ENCODE measurements at regions not wholly inside any gene's neighbourhood (a gene's known extent, or its start where the extent isn't known, plus 50 kb on each side); places are given as distances from the start of the nearest gene placed in this dataset.

- TF ChIP-seq, protein P1, sequence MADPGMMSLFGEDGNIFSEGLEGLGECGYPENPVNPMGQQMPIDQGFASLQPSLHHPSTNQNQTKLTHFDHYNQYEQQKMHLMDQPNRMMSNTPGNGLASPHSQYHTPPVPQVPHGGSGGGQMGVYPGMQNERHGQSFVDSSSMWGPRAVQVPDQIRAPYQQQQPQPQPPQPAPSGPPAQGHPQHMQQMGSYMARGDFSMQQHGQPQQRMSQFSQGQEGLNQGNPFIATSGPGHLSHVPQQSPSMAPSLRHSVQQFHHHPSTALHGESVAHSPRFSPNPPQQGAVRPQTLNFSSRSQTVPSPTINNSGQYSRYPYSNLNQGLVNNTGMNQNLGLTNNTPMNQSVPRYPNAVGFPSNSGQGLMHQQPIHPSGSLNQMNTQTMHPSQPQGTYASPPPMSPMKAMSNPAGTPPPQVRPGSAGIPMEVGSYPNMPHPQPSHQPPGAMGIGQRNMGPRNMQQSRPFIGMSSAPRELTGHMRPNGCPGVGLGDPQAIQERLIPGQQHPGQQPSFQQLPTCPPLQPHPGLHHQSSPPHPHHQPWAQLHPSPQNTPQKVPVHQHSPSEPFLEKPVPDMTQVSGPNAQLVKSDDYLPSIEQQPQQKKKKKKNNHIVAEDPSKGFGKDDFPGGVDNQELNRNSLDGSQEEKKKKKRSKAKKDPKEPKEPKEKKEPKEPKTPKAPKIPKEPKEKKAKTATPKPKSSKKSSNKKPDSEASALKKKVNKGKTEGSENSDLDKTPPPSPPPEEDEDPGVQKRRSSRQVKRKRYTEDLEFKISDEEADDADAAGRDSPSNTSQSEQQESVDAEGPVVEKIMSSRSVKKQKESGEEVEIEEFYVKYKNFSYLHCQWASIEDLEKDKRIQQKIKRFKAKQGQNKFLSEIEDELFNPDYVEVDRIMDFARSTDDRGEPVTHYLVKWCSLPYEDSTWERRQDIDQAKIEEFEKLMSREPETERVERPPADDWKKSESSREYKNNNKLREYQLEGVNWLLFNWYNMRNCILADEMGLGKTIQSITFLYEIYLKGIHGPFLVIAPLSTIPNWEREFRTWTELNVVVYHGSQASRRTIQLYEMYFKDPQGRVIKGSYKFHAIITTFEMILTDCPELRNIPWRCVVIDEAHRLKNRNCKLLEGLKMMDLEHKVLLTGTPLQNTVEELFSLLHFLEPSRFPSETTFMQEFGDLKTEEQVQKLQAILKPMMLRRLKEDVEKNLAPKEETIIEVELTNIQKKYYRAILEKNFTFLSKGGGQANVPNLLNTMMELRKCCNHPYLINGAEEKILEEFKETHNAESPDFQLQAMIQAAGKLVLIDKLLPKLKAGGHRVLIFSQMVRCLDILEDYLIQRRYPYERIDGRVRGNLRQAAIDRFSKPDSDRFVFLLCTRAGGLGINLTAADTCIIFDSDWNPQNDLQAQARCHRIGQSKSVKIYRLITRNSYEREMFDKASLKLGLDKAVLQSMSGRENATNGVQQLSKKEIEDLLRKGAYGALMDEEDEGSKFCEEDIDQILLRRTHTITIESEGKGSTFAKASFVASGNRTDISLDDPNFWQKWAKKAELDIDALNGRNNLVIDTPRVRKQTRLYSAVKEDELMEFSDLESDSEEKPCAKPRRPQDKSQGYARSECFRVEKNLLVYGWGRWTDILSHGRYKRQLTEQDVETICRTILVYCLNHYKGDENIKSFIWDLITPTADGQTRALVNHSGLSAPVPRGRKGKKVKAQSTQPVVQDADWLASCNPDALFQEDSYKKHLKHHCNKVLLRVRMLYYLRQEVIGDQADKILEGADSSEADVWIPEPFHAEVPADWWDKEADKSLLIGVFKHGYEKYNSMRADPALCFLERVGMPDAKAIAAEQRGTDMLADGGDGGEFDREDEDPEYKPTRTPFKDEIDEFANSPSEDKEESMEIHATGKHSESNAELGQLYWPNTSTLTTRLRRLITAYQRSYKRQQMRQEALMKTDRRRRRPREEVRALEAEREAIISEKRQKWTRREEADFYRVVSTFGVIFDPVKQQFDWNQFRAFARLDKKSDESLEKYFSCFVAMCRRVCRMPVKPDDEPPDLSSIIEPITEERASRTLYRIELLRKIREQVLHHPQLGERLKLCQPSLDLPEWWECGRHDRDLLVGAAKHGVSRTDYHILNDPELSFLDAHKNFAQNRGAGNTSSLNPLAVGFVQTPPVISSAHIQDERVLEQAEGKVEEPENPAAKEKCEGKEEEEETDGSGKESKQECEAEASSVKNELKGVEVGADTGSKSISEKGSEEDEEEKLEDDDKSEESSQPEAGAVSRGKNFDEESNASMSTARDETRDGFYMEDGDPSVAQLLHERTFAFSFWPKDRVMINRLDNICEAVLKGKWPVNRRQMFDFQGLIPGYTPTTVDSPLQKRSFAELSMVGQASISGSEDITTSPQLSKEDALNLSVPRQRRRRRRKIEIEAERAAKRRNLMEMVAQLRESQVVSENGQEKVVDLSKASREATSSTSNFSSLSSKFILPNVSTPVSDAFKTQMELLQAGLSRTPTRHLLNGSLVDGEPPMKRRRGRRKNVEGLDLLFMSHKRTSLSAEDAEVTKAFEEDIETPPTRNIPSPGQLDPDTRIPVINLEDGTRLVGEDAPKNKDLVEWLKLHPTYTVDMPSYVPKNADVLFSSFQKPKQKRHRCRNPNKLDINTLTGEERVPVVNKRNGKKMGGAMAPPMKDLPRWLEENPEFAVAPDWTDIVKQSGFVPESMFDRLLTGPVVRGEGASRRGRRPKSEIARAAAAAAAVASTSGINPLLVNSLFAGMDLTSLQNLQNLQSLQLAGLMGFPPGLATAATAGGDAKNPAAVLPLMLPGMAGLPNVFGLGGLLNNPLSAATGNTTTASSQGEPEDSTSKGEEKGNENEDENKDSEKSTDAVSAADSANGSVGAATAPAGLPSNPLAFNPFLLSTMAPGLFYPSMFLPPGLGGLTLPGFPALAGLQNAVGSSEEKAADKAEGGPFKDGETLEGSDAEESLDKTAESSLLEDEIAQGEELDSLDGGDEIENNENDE (IDR thresholded peaks at IDR 0.05; ENCODE audit: insufficient replicate concordance, low read length), result no peak
- TF ChIP-seq RNF2 (IDR thresholded peaks at IDR 0.05; ENCODE audit: borderline replicate concordance, low read depth, low read length, missing control alignments, poor library complexity, severe bottlenecking) (no peak), HDAC6 (IDR thresholded peaks at IDR 0.05; ENCODE audit: low read depth, low read length) (no peak), SIX5 (IDR thresholded peaks at IDR 0.05; ENCODE audit: low read depth, low read length) (no peak), CHD2 (IDR thresholded peaks at IDR 0.05; ENCODE audit: low read length) (no peak), POLR2AphosphoS5 (IDR thresholded peaks at IDR 0.05; ENCODE audit: low read depth, low read length) (no peak), CBX5 (IDR thresholded peaks at IDR 0.05; ENCODE audit: low read depth, low read length) (no peak), SIRT6 (IDR thresholded peaks at IDR 0.05; ENCODE audit: low read length) (no peak), POLR2A (IDR thresholded peaks at IDR 0.05; ENCODE audit: control extremely low read depth in 1 of 2, low read depth in 2 of 2, low read length in 2 of 2) (no peak), TEAD4 (IDR thresholded peaks at IDR 0.05; ENCODE audit: low read depth, low read length) (no peak), KDM4A (IDR thresholded peaks at IDR 0.05; ENCODE audit: low read depth, low read length, severe bottlenecking) (no peak)
Measured at GRCh38 chr12:123100450-123100849, 50.4 kb downstream of the PITPNM2 start (continued).
